Glomerular visceral epithelial cell (primary cell): ENCODE measurements at regions not wholly inside any gene's neighbourhood (a gene's known extent, or its start where the extent isn't known, plus 50 kb on each side); places are given as distances from the start of the nearest gene placed in this dataset.

Experiments
- DNase-seq: peaks from one replicate; pipeline ENCODE4 v3.0.0-alpha.2; 2016; ENCODE audit errors: extremely low spot score

DNA sequence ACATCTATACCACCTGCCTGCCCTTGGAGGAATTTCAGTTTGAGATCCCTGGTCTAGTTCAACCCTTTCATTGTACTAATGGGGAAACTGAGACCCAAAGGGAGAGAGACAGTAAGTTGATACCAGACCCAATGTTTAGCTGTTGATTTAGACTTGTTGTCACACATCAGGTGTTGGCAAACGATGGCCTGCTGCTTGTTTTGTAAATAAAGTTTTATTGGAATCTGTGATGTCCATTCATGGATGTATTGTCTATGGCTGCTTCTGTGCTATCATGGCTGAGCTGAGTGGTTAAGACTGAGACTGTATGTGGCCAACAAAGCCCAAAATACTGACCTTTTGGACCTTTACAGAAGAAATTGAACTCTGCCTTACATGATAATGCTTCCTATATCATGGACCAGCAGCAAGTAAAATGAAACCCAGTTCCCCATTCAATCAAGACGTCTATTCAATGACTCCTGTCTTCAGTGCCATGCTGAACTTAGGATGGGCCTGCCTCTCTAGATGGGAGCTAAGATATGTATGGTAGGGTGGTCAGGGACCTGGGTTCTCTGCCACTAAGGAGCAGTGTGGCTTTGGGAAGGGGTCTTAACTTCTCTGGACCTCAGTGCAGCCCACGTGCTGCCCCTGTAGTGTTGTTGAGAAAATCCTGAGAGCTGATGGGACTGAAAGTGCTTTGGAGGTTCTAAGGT, 111.0 kb downstream of the IRX5 start:
- DNase-seq = no peak

DNA sequence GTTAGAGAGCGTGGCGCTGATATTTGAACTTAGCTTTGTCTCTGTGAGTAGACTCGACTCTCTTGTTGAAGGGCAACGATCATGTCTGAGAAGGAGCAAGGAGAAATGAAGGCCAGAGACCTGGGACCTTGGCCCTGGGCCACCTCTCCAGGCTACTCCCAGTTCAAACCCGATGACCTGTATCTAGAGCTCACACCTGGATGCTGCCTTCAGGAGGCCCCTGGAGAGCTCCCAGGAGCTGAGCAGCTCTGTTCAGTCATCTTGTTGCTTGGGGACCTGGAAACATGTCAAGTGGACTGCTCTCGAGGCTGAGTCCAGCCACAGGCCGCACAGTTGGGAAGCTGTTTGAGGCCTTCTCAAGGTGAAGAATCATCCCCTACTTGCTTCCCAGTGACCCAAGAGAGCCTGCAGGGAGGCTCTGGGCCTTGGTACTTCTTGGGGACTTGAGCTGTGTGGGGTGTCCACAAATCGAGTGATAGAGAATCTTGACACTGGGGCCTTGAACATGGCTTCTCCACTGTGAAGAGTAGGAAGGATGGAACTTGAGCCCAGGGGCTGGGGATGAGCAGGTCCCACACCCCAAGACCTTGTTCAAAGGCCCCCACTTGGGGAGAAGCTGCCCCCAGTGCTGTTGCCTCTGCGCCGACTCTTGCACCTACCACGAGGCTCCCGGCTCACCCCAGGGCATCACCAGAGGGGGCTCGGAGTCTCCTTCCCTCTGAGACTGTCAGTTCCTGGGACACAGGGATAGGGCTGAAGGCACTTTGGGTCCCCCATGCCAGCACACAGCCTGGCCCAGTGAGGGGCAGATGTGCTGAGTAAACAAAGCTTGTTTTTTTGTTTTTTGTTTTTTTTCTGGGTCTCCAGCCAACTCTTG, 112.1 kb downstream of the IRX5 start:
- no peak for DNase-seq

DNA sequence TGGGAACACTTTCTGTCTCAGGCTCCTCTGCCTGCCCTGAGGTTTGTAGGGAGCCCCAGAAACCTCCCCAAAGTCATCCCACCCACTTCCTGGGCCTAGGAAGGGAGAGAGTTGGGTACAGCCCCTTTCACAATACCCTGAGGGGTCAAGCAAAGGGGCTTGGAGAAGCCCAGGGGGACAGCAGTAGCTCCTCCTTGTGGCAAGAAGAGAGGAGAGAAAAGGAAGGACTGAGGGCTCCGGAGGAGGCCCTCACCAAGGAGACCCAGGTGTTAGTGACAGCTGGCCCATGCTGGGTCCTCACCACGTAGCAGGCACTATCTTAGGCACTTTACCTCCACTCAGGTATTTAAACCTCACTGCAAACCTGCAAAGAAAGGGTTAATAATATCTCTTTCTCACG, 112.8 kb downstream of the IRX5 start:
- no peak for DNase-seq

DNA sequence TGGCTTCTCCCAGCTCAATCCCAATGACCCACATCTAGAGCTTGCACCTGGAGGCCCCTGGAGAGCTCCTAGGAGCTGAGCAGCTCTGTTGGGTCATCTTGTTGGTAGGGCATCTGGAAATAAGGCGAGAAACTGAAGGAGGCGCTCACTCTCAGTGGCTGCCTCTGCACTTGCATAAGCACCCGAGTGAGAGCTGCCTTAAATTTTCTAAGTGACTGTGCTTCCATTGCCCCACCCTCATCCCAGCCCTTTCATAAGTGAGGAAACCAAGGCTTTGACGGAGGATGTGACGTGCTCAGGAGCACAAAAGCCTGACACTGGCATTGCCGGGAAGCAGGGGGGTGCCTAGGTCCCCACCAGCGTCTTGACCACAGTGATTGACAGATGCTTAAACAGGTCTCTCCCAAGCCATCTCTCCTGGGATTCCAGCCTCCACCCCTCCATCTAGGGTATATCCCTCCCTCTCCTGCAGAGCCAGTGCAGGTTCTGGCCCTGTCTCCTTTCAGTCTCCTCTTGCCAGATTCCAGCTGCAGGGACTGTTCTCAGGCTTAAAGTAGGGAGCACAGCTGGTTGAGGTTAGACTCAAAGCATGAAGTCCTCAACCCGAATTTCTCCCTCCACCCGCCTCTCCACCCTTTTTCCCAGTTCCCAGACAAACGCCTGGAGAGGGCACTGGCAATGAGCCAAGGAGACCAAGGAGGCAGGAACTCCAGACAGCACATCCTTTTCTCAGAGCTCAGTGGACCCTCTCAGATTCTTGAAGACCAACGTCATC, 113.7 kb downstream of the IRX5 start:
- no peak for DNase-seq

DNA sequence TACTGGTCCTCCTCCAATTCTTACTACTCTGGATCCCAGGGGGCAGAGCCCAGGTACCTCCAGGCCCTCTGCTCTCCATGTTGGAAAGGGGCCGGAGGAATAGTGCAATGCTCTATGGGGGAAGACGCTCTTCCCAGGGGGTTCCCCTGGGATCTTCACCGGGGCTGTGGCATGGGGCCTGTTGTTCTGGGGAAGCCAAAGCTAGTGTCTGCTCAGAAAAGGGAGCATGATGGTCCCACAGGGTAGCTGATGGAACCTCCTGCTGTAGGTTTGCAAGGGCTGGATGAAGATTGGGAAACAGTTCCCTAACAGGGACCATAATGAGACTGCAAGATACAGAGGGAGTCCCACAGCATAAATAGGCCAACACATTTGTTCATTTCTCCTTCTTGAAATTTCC, 114.7 kb downstream of the IRX5 start:
- DNase-seq = no peak

DNA sequence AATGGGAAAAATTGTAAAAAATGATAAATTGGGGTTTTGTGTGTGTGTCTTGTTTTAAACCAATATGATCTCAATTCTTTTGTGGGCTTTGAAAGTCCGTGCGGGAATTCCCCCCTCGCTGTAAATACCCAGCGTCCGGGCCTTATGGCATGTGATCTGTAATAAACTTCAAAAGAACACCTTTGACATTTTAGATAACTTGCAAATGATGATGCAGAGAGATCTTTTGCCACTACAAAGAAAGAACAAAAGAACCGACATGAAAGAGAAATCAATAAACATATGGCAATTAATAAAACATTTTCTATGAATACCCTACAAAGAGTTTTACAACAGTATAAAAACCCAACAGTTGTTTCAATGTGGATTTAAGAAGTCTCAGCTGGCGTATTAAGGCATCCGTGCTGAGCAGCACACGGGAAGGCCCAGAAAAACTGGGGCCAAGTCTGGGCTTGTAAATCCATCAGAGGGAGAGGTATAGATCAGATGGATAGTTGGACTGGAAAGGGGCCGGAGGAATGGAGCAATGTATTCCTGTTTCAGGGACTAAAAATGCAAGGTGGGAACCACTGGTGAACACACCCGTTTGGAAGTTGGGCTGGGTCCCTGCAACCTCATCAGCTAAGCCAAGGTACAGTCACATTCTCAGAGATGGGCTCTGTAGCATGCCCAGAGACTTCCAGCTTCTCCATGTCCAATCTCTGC, 115.2 kb downstream of the IRX5 start:
- no peak for DNase-seq

DNA sequence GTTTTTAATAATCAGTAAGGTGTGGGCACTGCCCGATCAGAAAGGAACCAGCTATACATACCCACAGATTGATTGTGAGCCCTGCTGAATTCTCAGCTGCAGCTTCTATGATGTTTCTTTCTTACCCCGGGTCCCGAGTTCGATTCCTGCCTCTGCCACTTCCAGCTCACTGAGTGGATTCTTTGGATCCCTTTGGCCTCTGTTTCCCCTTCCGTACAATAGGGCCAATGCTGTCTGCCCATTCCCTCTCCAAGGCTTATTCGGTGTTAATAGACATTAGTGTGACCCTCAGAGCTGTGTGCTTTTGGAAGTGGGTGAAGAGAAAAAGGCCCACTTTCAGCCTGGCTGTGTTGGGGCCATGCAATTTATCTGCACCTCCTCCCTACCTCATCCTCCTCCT, 115.8 kb downstream of the IRX5 start:
- DNase-seq = no peak

DNA sequence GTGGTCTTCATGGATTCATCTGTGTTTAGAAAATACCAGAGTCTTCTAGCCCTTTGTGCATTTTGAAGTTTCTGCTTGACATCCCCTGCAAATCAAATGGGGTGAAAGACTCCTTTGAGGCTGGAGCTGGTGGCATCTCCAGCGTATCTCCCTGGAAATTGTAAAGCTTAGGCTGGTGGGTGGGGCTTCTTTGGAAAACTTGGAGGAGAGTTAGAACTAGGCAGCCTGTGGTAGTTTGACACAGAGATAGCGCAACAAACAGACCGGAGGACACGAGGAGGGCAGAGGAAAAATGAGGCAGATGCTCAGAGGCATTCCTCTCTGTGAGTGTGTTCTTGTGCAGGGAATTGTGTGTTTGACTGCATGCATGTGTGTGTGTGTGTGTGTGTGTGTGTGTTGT, 116.3 kb downstream of the IRX5 start:
- no peak for DNase-seq

DNA sequence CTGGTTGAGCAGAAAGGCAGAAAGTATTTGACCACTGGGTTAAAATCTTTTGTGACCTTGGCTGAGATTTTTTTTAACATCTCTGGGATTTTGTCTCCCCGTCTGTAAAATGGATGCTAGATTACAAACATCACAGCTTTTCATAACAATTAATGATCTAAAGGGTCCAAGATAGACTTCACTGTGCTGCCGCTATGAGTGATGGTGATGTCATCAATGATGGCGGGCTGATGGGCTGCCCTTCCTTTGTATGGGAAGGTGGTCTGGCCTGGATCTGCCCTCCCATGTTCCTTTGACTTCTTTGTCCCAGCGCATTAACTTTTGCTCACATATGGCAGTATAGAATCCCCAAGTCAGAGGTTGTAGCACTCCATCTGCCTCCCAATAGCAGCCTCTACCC, 116.7 kb downstream of the IRX5 start:
- DNase-seq = no peak

DNA sequence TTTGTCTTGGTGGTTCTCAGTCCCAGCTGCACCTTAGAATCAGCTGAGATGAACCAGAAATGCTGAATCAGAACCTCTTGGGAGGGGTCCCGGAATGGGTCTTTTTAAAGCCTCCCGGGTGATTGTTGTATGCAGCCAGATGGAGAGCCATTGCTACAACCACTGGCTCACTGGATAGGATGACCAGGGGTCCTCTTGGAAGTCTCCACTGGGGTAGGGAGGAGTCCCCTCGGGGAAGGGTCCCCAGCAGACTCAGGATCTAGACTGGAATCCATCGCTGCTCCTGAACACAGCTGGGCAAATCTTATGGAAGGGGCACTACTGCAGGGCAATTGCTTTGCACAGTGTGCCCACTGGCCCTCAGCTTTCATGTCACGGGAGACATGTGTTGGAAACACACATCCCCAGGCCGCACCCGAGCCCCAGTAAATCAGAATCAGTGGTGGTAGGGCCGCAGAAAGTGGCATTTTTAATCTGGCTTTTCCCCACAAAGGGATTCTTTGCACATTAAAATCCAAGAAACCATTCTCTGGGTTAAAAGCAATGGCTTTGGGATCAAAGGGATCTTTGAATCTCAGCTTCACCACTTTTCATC, 117.3 kb downstream of the IRX5 start:
- no peak for DNase-seq

DNA sequence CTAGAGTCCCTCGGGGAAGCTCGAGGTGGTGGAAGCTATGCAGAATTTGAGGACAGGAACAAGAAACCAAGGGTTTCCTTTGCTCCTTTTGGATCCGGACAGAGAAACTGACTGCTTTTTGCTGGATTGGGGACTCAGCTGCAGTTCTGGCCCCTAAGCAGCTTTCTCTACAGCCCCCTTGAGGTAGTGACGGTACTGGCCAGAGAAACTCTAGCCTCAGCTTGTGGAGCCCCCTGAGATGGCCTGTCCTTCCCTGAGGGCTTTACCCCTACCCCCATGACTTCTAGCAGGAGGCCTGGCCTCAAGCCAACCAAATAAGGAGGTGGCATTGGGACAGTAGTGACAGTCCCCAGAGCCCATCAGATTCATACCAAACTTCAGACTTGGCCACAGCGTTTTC, 118.1 kb downstream of the IRX5 start:
- no peak for DNase-seq

DNA sequence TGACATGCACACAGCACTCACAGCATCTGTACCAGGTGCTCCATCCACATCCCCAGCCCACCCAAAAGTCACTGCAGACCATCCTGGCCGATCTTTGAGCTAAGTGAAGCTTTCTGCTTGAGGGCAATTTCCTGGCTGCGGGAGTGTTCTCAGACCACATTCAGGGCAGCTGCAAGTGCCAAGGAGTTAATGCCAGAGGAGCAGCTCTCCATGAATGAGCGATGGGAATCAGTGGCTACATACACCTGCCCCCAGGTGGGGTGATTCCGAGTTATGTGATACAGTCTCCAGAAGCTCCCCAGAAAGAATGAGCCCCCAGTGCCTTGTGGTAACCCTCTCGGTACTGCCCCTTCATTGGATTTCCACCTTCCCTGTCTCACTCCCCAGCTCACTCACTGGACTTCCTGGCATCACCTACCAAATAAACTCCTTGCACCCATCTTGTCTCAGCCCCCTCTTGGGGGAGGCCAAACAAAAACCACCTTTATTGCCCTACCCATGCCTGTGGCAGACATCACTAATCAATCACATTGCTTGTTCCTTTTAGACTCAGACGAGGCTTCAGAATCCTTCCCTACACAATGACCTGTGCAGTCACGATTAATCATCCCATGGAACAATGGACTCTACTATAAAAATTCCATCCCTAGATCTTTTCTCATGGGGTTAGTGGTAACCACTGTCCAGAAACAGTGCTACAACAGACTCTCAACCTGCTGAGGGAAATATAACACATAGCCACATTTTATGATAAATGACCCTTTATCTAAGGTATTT, 121.1 kb downstream of the IRX5 start:
- no peak for DNase-seq

DNA sequence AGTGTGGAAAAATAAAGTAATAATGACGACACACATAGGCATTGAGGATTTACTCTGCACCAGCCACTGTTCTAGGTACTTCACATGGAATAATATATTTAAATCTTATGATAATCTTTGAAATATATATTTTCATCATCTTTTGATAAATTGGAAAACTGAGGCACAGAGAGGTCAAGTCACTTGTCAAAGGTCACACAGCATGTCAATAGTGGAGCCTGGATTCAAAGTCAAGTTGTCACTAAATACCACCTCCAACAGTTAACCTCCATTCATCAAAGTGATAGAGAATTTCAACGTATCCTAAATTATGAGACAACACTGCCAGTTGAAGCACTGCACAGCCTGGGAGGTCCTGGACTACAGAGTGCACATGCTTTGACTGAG, 121.7 kb downstream of the IRX5 start:
- DNase-seq = no peak

DNA sequence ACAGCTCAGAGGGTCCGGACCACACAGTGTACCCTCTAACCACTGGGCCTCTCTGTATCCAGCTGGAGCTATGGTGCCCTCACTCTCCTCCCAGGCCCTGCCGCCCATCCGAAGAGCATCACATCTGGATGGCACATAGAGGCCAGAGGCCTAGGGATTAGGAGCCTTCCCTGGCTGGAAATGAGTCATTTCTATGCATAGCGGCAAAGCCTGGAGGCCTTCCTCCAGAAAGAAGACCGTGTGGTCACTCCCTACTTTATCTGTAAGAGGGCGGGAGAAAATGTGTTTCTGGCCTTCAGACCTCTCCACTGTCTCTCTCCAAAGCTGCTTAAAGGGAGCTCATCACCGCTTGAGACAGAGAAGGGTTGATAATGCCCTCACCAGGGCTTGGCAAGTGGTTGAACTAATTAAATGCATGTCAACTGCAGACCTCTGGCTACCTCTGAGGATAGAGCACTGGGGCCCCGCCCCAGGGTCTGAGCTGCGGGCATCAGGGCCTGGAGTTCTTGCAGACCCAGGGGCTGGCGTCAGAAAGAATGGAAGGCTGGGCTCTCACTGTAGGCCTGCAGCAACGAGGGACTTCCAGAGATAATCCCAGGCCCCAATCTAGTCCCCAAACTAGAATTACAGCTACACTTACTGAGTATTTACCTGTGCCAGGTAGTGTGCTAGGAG, 122.2 kb downstream of the IRX5 start:
- no peak for DNase-seq

DNA sequence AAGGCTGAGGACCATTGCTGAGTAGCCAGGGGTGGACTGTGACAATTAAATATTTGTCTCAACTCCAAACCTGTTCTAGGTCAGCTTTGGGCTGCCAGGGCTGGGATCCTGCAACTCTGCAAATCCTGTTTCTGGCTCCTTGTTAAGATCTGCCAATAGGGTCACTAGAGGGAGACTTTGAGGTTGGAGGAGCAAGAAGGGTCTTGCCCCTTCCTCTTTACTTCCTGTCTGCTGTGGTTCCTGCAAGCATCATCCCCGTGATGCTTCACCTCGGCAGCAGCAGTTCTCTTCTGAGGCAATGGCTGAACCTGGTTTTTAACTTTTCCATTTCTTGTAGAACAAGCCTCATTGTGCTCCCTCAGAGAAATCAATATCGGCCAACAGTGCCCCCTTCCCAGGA, 124.6 kb downstream of the IRX5 start:
- DNase-seq = no peak

DNA sequence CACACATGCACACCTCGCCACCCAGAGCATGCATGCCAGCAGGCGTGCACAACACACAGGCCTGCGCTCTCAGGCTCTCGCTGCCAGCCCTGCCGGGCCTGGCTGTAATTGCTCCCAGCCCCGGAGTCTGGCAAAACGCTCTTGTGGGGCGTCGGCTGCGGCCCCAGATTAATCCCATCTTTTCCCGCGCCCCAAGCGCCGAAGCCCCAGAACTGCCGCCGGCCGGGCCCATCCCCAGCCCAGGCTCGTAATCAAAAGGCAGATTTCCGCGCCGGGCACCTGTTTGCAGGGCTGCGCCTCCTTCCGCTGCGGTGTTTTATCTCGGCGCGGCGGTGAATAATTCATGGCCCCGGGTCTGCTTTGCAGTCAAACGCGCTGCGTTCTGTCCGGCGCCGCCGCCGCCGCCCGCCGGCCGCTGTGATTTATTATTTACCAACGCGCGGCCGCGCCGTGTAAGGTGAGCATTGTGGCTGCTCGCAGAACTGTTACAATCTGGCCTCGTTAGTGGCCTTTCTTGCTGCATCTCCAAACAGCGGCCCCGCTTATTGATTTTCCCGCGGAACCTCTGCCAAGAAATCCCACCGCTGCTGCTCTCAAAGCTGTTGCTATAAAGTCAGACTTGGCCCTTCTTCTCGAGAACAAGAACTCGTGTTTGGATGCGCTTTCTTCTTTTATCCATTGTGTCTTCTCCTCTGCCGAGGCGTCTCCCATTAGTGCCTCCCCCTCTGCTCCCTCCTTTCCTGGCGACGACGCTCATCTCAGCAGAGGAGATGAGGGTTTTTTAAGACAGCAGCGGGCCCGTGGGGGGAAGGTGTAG, 126.1 kb downstream of the IRX5 start:
- DNase-seq = no peak

DNA sequence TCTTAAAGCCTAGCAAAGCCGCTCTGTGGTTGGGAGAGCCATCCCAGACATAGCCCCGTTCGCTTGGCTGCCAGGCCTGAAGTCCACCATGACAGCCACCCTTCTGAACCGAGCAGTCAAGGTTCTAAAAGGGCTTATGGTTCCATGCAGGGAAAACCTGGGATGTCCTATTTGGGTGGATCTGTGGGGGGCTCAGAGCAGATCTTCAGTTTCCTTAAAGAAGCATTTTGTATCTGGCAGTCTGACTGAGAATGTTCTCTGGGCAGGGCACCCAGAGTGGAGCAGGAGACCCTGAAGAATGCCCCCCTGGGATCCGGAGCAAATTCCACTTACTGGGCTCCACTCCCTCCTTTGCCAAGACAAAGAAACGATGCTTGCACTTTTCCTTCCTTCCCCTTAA, 127.2 kb downstream of the IRX5 start:
- no peak for DNase-seq

DNA sequence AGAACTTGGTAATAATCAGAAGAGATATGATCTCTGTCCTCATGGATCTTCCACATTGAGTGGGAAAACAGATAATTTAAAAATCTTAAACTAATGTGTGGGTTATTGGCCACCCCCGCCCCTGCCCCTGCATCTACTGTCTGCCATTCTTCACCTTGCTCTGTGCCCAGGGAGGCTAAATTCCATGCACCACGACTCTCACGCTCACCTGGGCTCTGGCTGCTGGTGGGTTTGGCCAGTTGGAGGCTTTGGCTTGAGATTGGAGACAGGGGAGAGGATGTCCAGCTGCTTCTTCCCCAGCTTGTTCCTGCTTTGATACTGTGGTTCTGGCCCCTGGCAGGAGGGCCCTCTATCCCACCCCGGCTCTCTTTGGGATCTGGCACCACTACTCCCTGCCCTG, 127.9 kb downstream of the IRX5 start:
- DNase-seq = no peak

DNA sequence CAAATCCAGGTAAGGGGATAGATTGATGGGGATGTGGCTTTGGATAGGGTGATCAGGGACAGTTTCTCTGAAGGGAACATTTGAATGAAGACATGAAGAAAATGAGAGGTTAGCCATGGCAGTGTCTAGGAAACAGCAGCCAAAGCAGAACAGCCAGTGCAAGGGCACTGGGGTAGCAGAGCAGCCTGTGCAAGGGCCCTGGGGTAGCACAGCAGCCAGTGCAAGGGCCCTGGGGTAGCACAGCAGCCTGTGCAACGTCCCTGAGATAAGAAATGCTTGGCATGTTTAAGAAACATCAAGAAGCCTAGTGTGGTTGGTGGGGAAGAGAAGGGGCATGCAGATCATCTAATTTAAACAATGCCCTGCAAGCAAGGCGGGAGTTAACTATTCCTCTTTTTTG, 128.5 kb downstream of the IRX5 start:
- DNase-seq = no peak
